Common myeloid progenitor, CD34-positive (primary cell): ENCODE measurements at regions not wholly inside any gene's neighbourhood (a gene's known extent, or its start where the extent isn't known, plus 50 kb on each side); places are given as distances from the start of the nearest gene placed in this dataset.
"Not testable (repeated sequence)": the region's sequence is repeated elsewhere in the genome, so short reads cannot be mapped to it uniquely, and the experiment has no call there.

Source experiments
- CTCF ChIA-PET: fragments of 350-600 bp; sonication (Branson Sonifier 250); formaldehyde crosslinking; loops from one replicate; lab custom pipeline; 2021; ENCODE audit warnings: antibody characterized with exemption; lab: Charles Lee
- POLR2A ChIA-PET: fragments of 350-600 bp; sonication (Branson Sonifier 250); formaldehyde crosslinking; loops from one replicate; lab custom pipeline; 2021; ENCODE audit warnings: antibody characterized with exemption; lab: Charles Lee
- DNase-seq, 3 donors: peaks; one replicate each; pipeline versions ENCODE4 v3.0.0 to v3.0.0-alpha.2; 2013
- H3K27ac ChIP-seq, 2 experiments: 1 replicate in 1 of 2; 2 replicates in 1 of 2; pipeline ENCODE4 v1.7.0; 2013; ENCODE audit warnings: inconsistent platforms in 2 of 2, low read length in 2 of 2, mild to moderate bottlenecking in 2 of 2, low read depth in 1 of 2, moderate library complexity in 1 of 2; ENCODE audit not compliant: severe bottlenecking in 2 of 2, insufficient read depth in 1 of 2, poor library complexity in 1 of 2
- H3K27me3 ChIP-seq, 5 experiments: replicated peaks in 2 of 5; 1 replicate in 3 of 5; 2 replicates in 2 of 5; pipeline versions ENCODE4 v1.6.1 to v1.7.0; 2013; ENCODE audit warnings: low read length in 4 of 5, mild to moderate bottlenecking in 2 of 5, moderate library complexity in 2 of 5, inconsistent platforms in 1 of 5; ENCODE audit not compliant: insufficient read depth in 5 of 5, control insufficient read depth in 4 of 5
- H3K36me3 ChIP-seq, 4 experiments: 1 replicate in 2 of 4; 2 replicates in 2 of 4; pipeline versions ENCODE4 v1.6.1 to v1.7.0; 2013; ENCODE audit warnings: low read length in 3 of 4, control low read depth in 1 of 4, mild to moderate bottlenecking in 1 of 4; ENCODE audit not compliant: control insufficient read depth in 4 of 4, insufficient read depth in 4 of 4
- H3K4me1 ChIP-seq, 4 experiments: 1 replicate in 3 of 4; 2 replicates in 1 of 4; pipeline versions ENCODE4 v1.6.1 to v1.7.1; 2013; ENCODE audit warnings: low read length in 3 of 4, mild to moderate bottlenecking in 3 of 4, control low read depth in 1 of 4, inconsistent platforms in 1 of 4, moderate library complexity in 1 of 4; ENCODE audit not compliant: control insufficient read depth in 4 of 4, insufficient read depth in 4 of 4; ENCODE audit errors: control extremely low read depth in 1 of 4
- H3K4me3 ChIP-seq, 7 experiments: 1 replicate in 4 of 7; 2 replicates in 3 of 7; pipeline versions ENCODE4 v1.5.1 to v1.7.0; 2013; ENCODE audit warnings: mild to moderate bottlenecking in 7 of 7, low read length in 6 of 7, moderate library complexity in 6 of 7, inconsistent platforms in 2 of 7, low read depth in 2 of 7, control low read depth in 1 of 7; ENCODE audit not compliant: insufficient read depth in 4 of 7, control insufficient read depth in 1 of 7; ENCODE audit errors: extremely low read depth in 1 of 7
- H3K9me3 ChIP-seq, 5 experiments: 1 replicate in 4 of 5; 2 replicates in 1 of 5; pipeline versions ENCODE4 v1.6.1 to v1.7.1; 2013; ENCODE audit warnings: low read length in 4 of 5, mild to moderate bottlenecking in 2 of 5, inconsistent platforms in 1 of 5, low read depth in 1 of 5, moderate library complexity in 1 of 5; ENCODE audit not compliant: control insufficient read depth in 4 of 5, insufficient read depth in 2 of 5; ENCODE audit errors: control extremely low read depth in 1 of 5
- WGBS: methylation state at CpG from one replicate; pipeline ENCODE4 v1.1.5; 2013; ENCODE audit not compliant: insufficient coverage; 5-methylcytosine and 5-hydroxymethylcytosine counted together

- Histone ChIP-seq H3K4me1 (no peaks in the 10 kb centered on the region), H3K27me3 (no peaks in the 10 kb centered on the region), H3K9me3 (no peaks in the 10 kb centered on the region), H3K4me3 (no peak overlapping the region), H3K27ac (no peak overlapping the region), H3K36me3 (no peaks in the 10 kb centered on the region)
- POLR2A ChIA-PET, result no interaction called here
- no peak for DNase-seq
- CTCF ChIA-PET, result no interaction called here
- 95% methylated on average over 5 of the region's 6 CpGs for WGBS
These were observed 183.1 kb upstream of the COX10 start for GRCh38 chr17:13885953-13886889.

GRCh38 chr17:13888056-13888609 lies 181.2 kb upstream of the COX10 start:
- Histone ChIP-seq H3K4me3 (no peak overlapping the region), H3K4me1 (no peaks in the 10 kb centered on the region), H3K9me3 (no peaks in the 10 kb centered on the region), H3K27me3 (no peaks in the 10 kb centered on the region), H3K36me3 (no peaks in the 10 kb centered on the region), H3K27ac (no peak overlapping the region)
- 93% methylated on average over 7 of the region's 7 CpGs for WGBS
- POLR2A ChIA-PET, result no interaction called here
- DNase-seq, result no peak
- CTCF ChIA-PET, result no interaction called here

- CTCF ChIA-PET, H3K4me3 ChIP-seq, DNase-seq, H3K27me3 ChIP-seq, H3K4me1 ChIP-seq, H3K27ac ChIP-seq, H3K36me3 ChIP-seq, POLR2A ChIA-PET, H3K9me3 ChIP-seq: not testable (repeated sequence)
These were observed 160.3 kb upstream of the COX10 start for GRCh38 chr17:13908971-13909370.

DNA sequence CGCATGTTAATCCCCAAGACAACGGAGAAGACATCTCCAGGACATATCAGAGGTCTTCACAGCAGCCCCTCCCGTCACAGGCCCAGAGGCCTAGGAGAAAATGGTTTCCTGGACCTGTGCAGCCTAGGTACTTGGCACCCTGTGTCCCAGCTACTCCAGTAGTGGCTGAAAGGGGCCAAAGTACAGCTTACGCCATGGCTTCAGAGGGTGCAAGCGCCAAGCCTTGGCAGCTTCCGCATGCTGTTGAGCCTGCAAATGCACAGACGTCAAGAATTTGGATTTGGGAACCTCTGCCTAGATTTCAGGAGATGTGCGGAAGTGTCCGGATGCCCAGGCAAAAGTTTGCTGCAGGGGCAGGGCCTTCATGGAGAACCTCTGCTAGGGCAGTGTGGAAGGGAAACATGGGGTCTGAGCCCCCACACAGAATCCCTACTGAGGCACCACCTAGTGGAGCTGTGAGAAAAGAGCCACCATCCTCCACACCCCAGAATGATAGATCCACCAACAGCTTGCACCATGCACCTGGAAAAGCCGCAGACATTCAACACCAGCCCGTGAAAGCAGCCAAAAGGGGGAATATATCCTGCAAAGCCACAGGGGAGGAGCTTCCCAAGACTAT lies 159.3 kb upstream of the COX10 start:
- H3K27ac ChIP-seq, result no peak overlapping the region
- no peaks in the 10 kb centered on the region for H3K4me1 ChIP-seq
- ChIA-PET POLR2A (no interaction called here), CTCF (no interaction called here)
- no peaks in the 10 kb centered on the region for H3K9me3 ChIP-seq
- DNase-seq, result no peak
- WGBS, result 98% methylated on average over 11 of the region's 11 CpGs
- no peaks in the 10 kb centered on the region for H3K27me3 ChIP-seq
- H3K36me3 ChIP-seq, result no peaks in the 10 kb centered on the region
- no peak overlapping the region for H3K4me3 ChIP-seq

GRCh38 chr17:13917634-13918033 lies 151.7 kb upstream of the COX10 start:
- Histone ChIP-seq H3K9me3 (no peaks in the 10 kb centered on the region), H3K27me3 (no peaks in the 10 kb centered on the region), H3K4me3 (no peak overlapping the region), H3K4me1 (peaks cover 0 to 12% (median 5%) of the 10 kb centered on the region in 4 experiments), H3K27ac (no peak overlapping the region), H3K36me3 (no peaks in the 10 kb centered on the region)
- peak in 2 of 3 donors; percentile 20 to 28 for DNase-seq
- ChIA-PET CTCF (no interaction called here), POLR2A (no interaction called here)

- POLR2A ChIA-PET, result no interaction called here
- Histone ChIP-seq H3K4me3 (no peak overlapping the region), H3K27ac (no peak overlapping the region), H3K4me1 (peaks cover 0 to 12% (median 5%) of the 10 kb centered on the region in 4 experiments), H3K36me3 (no peaks in the 10 kb centered on the region), H3K9me3 (no peaks in the 10 kb centered on the region), H3K27me3 (no peaks in the 10 kb centered on the region)
- 87% methylated on average over 4 of the region's 4 CpGs for WGBS
- DNase-seq, result no peak
- CTCF ChIA-PET, result no interaction called here
These were observed 151.1 kb upstream of the COX10 start for GRCh38 chr17:13918247-13918646.

DNA sequence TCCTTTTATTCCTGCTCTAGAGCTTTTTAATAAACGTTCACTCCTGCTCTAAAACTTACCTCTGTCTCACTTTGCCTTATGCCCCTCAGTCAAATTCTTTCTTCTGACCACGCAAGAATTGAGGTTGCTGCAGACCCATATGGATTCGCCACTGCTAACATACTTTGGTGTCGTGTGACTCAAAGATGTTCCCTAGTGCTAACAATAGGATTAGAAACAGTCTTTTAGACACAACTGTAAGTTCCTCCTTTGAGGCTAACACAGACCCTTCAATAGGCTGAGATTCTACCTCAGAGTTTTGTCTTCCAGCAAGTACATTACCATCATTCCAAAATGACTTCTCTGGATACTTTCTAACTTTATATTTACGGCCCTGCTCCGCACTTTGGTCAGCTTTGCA lies 149.5 kb upstream of the COX10 start:
- peak in 1 of 3 donors; percentile 3 for DNase-seq
- WGBS, result 86% methylated on average over 4 of the region's 6 CpGs
- Histone ChIP-seq H3K36me3 (no peaks in the 10 kb centered on the region), H3K27me3 (no peaks in the 10 kb centered on the region), H3K9me3 (no peaks in the 10 kb centered on the region), H3K27ac (no peak overlapping the region), H3K4me1 (peaks cover 0 to 12% (median 5%) of the 10 kb centered on the region in 4 experiments), H3K4me3 (no peak overlapping the region)
- POLR2A ChIA-PET, result no interaction called here
- CTCF ChIA-PET, result no interaction called here
